HG03025 (cell line): ENCODE measurements at regions not wholly inside any gene's neighbourhood (a gene's known extent, or its start where the extent isn't known, plus 50 kb on each side); places are given as distances from the start of the nearest gene placed in this dataset.

ENCODE experiments used
- ATAC-seq: cut with Tn5 transposase; IDR thresholded peaks from one replicate; pipeline ENCODE4 v1.9.1; 2021; ENCODE audit warnings: mild to moderate bottlenecking, moderate library complexity; ENCODE audit not compliant: unreplicated experiment, low FRiP score

GRCh38 chr14:71711125-71711524 lies 221.1 kb upstream of the RGS6 start:
- no peak for ATAC-seq

GRCh38 chr14:71711619-71712018 lies 220.6 kb upstream of the RGS6 start:
- no peak for ATAC-seq

DNA sequence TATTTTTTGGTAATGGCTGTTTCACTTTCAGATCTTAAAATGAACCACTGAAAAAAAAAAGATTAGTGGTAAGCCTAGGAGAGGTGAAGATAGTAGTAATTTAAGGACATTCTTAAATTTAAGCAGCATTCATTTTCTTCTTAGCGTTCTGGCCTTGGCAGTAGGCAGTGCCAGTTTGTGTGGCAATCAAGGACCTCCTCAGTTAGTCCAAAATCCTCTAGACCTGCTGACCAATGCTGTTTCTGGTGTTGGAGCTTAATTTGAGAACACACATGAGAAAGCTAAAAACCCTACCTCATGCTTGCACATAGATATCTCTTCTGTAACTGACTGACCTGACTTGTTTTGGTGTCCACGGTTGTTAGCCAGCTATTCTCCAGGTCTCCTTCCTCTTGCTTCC lies 219.8 kb upstream of the RGS6 start:
- no peak for ATAC-seq

- no peak for ATAC-seq
Measured at GRCh38 chr14:71713016-71713415, 219.2 kb upstream of the RGS6 start.

DNA sequence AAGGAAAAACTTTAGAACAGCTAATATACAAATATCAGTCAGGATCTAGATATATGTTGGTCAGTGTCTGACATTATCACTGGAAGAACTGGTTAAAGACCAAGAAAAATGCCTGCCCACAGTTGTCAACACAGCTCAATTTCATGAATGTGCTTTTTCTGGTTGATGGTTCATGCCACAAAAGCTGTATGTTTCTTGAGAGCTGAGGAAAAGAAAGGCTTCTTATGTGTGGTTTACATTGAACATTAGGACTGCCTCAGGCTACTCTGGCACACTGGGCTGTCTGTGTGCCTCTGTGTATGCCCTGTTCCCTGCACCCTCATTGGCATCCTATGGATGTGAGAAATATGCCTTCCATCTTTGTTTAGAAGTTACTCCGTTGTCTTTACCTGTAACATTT lies 218.8 kb upstream of the RGS6 start:
- no peak for ATAC-seq

DNA sequence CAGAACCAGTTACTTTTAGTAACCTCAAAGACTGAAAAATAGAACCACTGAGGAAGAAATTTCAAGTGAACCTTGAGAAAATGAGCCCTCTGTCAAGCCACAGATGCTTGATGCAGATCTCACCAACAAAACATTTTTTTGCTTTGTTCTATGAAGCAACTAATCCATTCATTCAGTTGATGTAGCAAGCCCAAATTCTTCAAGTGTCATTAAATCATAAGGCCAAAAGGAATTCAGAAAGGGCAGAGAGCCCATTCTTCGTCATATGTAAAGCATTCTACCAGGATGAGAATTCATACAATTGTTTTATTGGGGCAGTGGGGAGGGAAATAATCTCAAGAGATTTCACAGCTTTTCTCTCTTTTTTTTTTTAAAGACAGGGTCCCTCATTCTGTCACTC lies 218.0 kb upstream of the RGS6 start:
- ATAC-seq: no peak

GRCh38 chr14:71716041-71716772 lies 216.0 kb upstream of the RGS6 start:
- ATAC-seq: no peak

DNA sequence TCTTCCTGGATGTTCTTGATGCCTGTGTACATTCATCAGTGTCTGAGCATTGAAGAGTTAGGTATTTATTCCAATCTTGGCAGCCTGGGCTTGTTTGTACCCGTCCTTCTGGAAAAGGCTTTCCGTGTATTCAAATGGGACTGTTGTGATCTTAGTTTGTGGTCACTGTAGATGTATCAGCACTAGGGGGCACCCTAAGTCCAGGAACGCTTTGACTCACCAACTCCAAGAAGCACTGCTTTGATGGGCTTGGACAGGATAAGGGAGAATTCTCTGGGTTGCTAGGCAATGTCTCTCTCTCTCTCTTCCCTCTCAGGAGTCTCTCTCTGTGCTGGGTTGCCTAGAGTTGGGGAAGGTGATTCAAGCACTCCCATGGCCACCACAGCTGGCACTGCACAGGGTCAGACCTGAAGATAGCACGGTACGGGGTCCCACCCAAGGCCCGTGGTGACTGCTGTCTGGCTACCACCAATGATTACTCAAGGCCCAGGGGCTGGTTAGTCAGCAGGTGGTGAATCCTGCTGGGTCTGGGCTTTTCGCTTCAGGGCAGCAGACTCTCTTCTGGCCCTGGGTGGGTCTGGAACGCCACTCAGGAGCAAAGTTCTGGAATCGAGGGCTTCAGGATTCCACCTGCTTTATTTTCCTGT lies 211.1 kb upstream of the RGS6 start:
- no peak for ATAC-seq

GRCh38 chr14:71721791-71722190 lies 210.4 kb upstream of the RGS6 start:
- no peak for ATAC-seq

GRCh38 chr14:71722885-71723284 lies 209.3 kb upstream of the RGS6 start:
- no peak for ATAC-seq

GRCh38 chr14:71725922-71726579 lies 206.2 kb upstream of the RGS6 start:
- no peak for ATAC-seq

- no peak for ATAC-seq
Measured at GRCh38 chr14:71726580-71727021, 205.6 kb upstream of the RGS6 start.

DNA sequence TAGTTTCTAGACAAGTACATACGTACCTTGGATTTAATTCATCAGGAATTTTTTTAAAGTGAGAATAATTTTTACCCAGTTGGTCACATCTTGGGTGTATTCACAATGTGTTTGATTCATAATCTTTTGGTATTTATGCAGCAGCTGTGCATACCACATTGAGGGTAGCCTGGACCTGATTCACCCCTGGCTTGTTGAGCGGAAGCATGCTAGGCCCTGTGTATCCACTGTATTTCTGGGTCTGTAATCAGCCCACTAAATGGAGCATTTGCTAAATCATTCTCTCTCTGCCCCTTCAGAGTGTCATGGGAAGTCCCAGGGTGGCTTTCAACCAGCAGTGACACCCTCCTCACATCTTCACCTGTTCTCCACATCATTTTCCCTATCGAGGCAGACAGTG lies 203.8 kb upstream of the RGS6 start:
- no peak for ATAC-seq

- ATAC-seq: no peak
Measured at GRCh38 chr14:71729596-71729995, 202.6 kb upstream of the RGS6 start.

GRCh38 chr14:71730471-71730870 lies 201.8 kb upstream of the RGS6 start:
- ATAC-seq: no peak

- no peak for ATAC-seq
Measured at GRCh38 chr14:71731096-71731495, 201.1 kb upstream of the RGS6 start.

DNA sequence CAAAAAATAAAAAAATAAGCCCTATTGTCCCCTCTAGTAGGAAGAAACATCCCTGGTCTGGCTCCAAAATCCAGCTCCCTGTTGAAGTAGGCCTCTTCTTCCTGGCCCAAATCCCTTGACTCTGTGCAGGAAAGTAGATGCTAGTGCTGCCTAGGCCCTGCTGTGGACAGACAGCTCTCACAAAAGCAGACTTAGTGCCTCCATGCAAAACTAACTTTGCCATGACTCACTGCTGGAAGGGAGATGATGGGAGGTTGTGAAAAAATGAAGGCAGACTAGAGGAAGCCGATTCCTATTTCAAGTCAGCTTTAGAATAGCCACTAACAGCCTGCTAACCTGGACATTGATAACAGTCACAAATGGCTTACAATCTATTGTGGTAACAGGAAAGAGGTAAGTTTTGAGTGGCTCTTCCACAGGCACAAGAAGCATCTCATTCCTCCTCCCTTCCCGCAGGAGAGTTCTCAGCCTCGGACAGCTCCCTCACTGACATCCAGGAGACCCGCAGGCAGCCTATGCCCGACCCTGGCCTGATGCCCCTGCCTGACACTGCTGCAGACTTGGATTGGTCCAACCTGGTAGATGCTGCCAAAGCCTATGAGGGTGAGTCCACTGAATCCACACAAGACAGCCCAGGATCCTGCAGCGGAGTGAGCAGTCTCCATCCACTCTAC lies 198.9 kb upstream of the RGS6 start:
- ATAC-seq: no peak

GRCh38 chr14:71734076-71734475 lies 198.2 kb upstream of the RGS6 start:
- no peak for ATAC-seq

- ATAC-seq: no peak
Measured at GRCh38 chr14:71734885-71735284, 197.3 kb upstream of the RGS6 start.

GRCh38 chr14:71737760-71738159 lies 194.5 kb upstream of the RGS6 start:
- ATAC-seq: no peak

DNA sequence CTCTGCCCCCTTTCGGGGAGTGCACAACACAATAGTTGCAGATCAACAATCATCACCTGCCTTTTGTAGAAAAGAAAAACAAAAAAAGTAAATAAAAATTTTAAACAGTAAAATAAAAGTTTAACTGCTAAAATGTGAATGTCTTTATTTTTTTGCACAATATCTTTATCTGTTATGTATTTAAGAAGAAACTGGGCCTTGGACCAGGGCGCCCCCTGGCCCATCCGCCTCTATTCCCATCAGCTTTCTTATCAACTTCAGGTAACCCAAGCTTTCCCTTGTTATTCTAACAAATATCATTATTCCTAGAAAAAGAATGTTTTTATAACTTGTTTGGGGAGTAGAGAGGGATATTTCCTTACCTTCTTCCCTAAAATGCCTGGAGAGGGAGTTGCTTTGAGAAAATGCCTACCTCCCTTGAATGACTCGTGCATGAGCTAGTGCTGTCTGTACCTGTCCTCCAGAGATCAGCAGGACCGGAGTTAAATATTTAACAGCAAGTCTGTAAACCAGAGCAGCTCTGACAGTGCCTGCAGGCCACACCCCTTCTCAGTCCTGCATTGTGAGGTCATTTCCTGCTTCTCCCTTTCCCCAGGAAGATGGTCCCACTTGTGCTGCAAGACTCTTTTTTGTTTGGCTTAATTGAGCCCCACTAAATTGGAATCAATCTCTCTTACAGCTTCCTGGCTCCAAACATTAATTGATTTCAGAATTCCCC lies 192.8 kb upstream of the RGS6 start:
- no peak for ATAC-seq
